K562 (cell line): ENCODE measurements at regions not wholly inside any gene's neighbourhood (a gene's known extent, or its start where the extent isn't known, plus 50 kb on each side); places are given as distances from the start of the nearest gene placed in this dataset.

Experiments
- EZH2 ChIP-seq: IDR thresholded peaks from 2 replicates; pipeline ENCODE4 v1.6.1; 2012; ENCODE audit warnings: low read depth, mild to moderate bottlenecking, inconsistent platforms, low read length, borderline replicate concordance
- ZNF282 ChIP-seq: sonication (generic); formaldehyde crosslinking; IDR thresholded peaks from 2 replicates; pipeline ENCODE4 v1.8.1; 2023; ENCODE audit warnings: missing genetic modification reagents

- TF ChIP-seq ZNF282 (CRISPR knock-in tag) (no peak), EZH2 (no peak)
Observed at GRCh38 chr9:115972843-115973595, 180.6 kb upstream of the PAPPA start.
